Natural killer cell treated with Interleukin-12 subunit alpha and Interleukin-12 subunit beta and Interleukin-15 and Interleukin-18, amount 100 ng/mL, for 72 hours (primary cell): ENCODE measurements at regions not wholly inside any gene's neighbourhood (a gene's known extent, or its start where the extent isn't known, plus 50 kb on each side); places are given as distances from the start of the nearest gene placed in this dataset.
"Not testable (repeated sequence)": the region's sequence is repeated elsewhere in the genome, so short reads cannot be mapped to it uniquely, and the experiment has no call there.

Experiments
- ATAC-seq, 2 donors: fragments of 150-1000 bp; cut with Tn5 transposase in 1 of 2; sonication (Bioruptor Pico), chemical (Tn5 transposase) in 1 of 2; 2 replicates each; pipeline ENCODE4 v1.10.0; 2021
- DNase-seq: peaks from one replicate; pipeline ENCODE4 v3.0.0; 2022; ENCODE audit warnings: low spot score
- H3K27ac Mint-ChIP-seq, 2 donors: 1 replicate in 1 of 2; 2 replicates in 1 of 2; pipeline ENCODE4 v1.8.0; 2022; ENCODE audit warnings: mixed read lengths in 2 of 2, mild to moderate bottlenecking in 1 of 2, moderate library complexity in 1 of 2
- H3K27me3 Mint-ChIP-seq, 2 donors: 1 replicate in 1 of 2; 2 replicates in 1 of 2; pipeline ENCODE4 v1.8.0; 2022; ENCODE audit warnings: mixed read lengths in 2 of 2
- H3K36me3 Mint-ChIP-seq: one replicate; pipeline ENCODE4 v1.8.0; 2022; ENCODE audit warnings: mixed read lengths
- H3K4me1 Mint-ChIP-seq, 2 donors: 1 replicate in 1 of 2; 2 replicates in 1 of 2; pipeline ENCODE4 v1.8.0; 2022; ENCODE audit warnings: low read depth in 2 of 2, mixed read lengths in 2 of 2, mild to moderate bottlenecking in 1 of 2
- H3K4me3 Mint-ChIP-seq: one replicate; pipeline ENCODE4 v1.8.0; 2022; ENCODE audit warnings: mixed read lengths
- H3K9me3 Mint-ChIP-seq: 2 replicates; pipeline ENCODE4 v1.8.0; 2022; ENCODE audit warnings: mixed read lengths

DNA sequence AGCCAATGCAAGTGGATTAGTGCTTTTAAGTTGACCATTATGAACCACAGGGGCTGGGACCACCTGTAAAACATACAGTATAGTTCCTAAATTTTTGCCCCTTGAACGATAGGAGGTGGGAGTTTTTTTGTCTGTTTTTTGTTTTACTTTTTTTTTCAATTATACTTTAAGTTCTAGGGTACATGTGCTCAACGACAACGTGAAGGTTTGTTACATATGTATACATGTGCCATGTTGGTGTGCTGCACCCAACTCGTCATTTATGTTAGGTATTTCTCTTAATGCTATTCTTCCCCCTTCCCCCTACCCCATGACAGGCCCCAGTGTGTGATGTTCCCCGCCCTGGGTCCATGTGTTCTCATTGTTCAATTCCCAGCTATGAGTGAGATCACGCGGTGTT is 1797.9 kb upstream of the PIK3C3 start:
- H3K36me3 Mint-ChIP-seq, result no peaks in the 10 kb centered on the region
- H3K9me3 Mint-ChIP-seq, result peaks cover 13% of the 10 kb centered on the region
- H3K4me3 Mint-ChIP-seq, result no peak overlapping the region
- ATAC-seq (no peak), DNase-seq (no peak)
- no peak overlapping the region for H3K27ac Mint-ChIP-seq
- no peaks in the 10 kb centered on the region for H3K27me3 Mint-ChIP-seq
- no peaks in the 10 kb centered on the region for H3K4me1 Mint-ChIP-seq

DNA sequence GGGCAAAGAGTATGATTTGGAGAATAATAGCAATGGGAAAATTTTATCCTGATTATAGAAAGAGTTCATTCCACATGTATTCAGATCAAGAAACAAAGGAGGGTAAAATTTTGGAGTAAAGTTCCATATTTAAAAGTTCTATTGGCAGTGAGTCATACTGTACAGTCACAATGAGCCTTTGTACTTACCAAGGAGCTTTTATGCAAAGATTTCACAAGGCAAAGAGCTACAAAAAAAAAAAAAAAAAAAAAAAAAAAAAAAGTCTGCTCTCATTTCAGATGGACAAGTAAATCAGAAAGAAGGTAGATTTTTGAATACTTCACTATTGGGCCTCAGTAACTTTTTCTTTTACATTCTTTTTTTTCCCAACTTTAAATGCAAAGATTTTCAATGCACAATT is 1802.2 kb upstream of the PIK3C3 start:
- Mint-ChIP-seq H3K27ac (no peak overlapping the region), H3K4me3 (no peak overlapping the region), H3K27me3 (no peaks in the 10 kb centered on the region), H3K36me3 (peaks cover 6% of the 10 kb centered on the region), H3K9me3 (peaks cover 19% of the 10 kb centered on the region), H3K4me1 (no peaks in the 10 kb centered on the region)
- DNase-seq, result no peak
- no peak for ATAC-seq

DNA sequence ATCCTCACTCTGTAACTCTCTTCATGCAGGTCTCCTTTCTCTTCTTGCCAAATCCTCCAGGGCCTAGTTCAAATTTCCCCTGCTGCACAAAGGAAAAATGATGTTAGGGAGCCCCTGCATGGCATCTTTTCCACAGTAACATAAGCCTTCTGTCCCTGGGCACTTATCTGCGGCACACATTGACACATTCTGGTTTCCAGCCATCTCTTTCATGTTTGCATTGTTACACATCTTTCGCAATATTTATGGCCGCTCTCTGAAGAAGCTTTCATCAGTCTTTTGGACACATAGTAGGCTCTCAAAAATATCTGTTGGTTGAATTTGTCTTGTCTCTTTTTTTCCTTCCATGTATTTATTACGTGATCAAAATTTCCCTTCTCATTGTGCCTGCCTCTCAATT is 1806.1 kb upstream of the PIK3C3 start:
- H3K27me3 Mint-ChIP-seq, result no peaks in the 10 kb centered on the region
- no peak overlapping the region for H3K27ac Mint-ChIP-seq
- H3K4me1 Mint-ChIP-seq, result no peaks in the 10 kb centered on the region
- no peak overlapping the region for H3K4me3 Mint-ChIP-seq
- H3K36me3 Mint-ChIP-seq, result peaks cover 6% of the 10 kb centered on the region
- H3K9me3 Mint-ChIP-seq, result peaks cover 15% of the 10 kb centered on the region
- DNase-seq (no peak), ATAC-seq (no peak)

DNA sequence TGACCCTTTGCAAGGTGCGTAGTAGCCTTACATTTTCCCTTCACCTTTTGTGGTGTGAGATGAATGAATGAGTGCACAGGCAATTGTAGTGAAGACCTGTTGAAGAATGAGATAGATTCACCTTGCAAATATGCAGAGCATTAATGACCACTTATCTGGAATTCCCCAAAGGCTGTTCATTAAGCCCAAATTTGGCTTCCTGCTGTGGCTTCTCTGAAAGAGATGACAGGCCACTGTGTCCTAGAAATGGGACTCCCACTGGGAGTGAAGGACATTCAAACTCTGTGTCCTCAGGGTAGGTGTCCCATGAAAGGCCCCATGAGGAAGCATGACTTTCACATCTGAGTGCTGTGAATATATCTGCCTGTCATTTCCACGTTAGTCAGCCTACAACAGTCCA is 1821.8 kb upstream of the PIK3C3 start:
- no peak overlapping the region for H3K4me3 Mint-ChIP-seq
- H3K9me3 Mint-ChIP-seq, result peaks cover 14% of the 10 kb centered on the region
- H3K4me1 Mint-ChIP-seq, result no peaks in the 10 kb centered on the region
- no peak overlapping the region for H3K27ac Mint-ChIP-seq
- no peaks in the 10 kb centered on the region for H3K27me3 Mint-ChIP-seq
- peaks cover 5% of the 10 kb centered on the region for H3K36me3 Mint-ChIP-seq
- DNase-seq (no peak), ATAC-seq (no peak)

DNA sequence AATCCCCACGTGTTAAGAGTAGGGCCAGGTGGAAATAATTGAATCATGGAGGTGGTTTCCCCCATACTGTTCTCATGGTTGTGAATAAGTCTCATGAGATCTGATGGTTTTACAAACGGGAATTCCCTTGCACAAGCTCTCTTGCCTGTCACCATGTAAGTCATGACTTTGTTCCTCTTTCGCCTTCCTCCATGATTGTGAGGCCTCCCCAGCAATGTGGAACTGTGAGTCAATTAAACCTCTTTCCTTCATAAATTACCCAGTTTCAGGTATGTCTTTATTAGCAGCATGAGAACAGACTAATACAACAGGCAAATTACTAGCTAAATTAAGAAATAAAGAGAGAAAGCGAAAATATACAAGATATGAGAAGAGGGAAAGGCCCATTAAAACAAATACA is 1822.6 kb upstream of the PIK3C3 start:
- not testable (repeated sequence) for H3K36me3 Mint-ChIP-seq, H3K4me3 Mint-ChIP-seq, H3K27ac Mint-ChIP-seq, DNase-seq, H3K27me3 Mint-ChIP-seq, H3K4me1 Mint-ChIP-seq, ATAC-seq
- H3K9me3 Mint-ChIP-seq, result peaks cover 12% of the 10 kb centered on the region

DNA sequence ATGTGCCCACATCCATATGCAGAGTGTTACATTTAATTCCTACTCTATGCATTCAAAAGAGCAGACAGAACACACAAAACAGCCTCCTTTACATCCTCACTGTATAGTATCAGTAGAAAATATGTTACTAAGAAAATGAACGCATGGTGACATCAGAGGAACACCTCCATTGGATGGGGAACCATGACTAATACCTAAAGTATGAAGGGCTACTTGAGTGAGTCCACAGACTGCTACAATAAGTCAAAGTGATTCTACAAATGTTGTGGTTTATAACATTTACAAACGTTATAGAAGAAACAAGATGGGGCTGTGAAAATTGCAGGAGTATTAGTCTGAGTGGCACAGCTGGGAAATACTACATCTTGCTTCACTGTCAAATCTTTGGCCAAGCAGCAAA is 1830.9 kb upstream of the PIK3C3 start:
- Mint-ChIP-seq H3K4me3 (no peak overlapping the region), H3K9me3 (peaks cover 20% of the 10 kb centered on the region), H3K36me3 (peaks cover 3% of the 10 kb centered on the region), H3K4me1 (no peaks in the 10 kb centered on the region), H3K27me3 (no peaks in the 10 kb centered on the region), H3K27ac (no peak overlapping the region)
- DNase-seq, result no peak
- no peak for ATAC-seq

DNA sequence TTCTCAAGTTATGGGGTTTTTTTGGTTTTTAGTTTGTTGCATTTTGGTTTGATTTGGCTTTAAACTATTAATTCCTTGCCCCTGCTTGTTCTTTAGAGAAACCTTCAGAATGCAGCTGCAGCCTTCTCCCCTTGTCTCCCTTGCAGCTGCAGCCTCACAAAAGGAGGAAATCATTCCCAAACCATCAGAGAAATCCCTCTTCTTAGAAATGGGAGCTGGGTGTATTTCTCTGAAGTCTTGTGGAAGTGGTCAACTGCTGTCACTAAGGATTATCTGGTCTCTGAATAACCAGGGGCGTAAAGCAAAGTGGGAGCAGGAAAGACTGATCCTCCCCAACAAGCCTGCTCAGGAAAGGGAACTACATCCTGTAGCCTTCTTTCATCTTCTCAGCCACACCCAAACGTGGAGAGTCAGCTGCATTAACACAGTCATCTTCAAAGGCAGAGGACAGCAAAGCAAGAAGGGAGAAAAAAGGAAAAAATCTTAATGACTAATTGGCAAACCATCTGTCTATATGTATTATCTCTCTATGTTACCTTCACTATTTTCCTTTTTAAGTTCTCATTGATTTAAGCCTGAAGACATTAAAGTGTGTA is 1834.1 kb upstream of the PIK3C3 start:
- H3K27me3 Mint-ChIP-seq, result no peaks in the 10 kb centered on the region
- DNase-seq, result no peak
- H3K4me3 Mint-ChIP-seq, result no peak overlapping the region
- no peak overlapping the region for H3K27ac Mint-ChIP-seq
- H3K4me1 Mint-ChIP-seq, result no peaks in the 10 kb centered on the region
- peaks cover 38% of the 10 kb centered on the region for H3K9me3 Mint-ChIP-seq
- H3K36me3 Mint-ChIP-seq, result peaks cover 22% of the 10 kb centered on the region
- no peak for ATAC-seq

DNA sequence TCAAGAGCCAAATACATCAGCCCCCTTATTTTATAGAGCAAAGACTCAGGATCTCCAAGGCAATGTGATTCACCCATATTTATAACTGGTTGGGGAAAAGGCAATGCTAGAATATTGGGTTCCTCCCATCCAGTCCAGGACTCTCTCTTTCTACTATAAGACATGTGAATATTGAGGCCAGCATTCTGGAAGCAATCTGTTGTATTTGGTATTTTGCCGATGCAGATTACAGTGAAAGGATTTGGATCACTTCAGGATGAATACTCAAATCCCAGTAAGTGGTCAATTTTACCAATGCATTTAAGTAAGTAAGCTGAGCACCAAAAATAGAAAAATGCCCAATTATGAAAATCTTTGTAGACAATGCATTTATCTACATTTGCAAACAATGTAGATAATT is 1834.7 kb upstream of the PIK3C3 start:
- DNase-seq, result no peak
- Mint-ChIP-seq H3K27me3 (no peaks in the 10 kb centered on the region), H3K27ac (no peak overlapping the region), H3K4me3 (no peak overlapping the region), H3K9me3 (peaks cover 38% of the 10 kb centered on the region), H3K36me3 (peaks cover 22% of the 10 kb centered on the region), H3K4me1 (no peaks in the 10 kb centered on the region)
- ATAC-seq, result no peak

DNA sequence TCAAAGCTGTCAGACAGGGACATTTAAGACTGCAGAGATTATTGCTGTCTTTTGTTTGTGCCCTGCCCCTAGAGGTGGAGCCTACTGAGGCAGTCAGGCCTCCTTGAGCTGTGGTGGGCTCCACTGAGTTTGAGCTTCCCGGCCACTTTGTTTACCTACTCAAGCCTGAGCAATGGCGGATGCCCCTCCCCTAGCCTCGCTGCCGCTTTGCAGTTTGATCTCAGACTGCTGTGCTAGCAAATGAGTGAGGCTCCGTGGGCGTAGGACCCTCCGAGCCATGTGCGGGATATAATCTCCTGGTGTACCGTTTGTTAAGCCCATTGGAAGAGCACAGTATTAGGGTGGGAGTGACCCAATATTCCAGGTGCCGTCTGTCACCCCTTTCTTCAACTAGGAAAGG is 1835.5 kb upstream of the PIK3C3 start:
- H3K4me3 Mint-ChIP-seq, H3K4me1 Mint-ChIP-seq: not testable (repeated sequence)

DNA sequence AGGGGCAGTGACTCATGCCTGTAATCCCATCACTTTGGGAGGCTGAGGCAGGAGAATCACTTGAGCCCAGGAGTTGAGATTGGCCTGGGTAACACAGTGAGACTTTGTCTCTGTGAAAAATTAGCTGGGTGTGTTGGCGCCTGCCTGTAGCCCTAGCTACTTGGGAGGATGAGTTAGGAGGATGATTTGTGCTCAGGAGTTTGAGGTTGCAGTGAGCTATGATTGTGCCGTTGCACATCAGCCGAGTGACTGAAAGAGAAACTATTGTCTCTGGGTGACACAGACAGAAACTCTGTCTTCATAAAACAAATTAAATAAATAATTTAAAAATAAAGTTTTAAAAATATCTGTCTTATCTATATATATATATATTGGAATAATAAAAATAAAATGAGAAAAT is 1844.6 kb upstream of the PIK3C3 start:
- Mint-ChIP-seq H3K36me3 (no peaks in the 10 kb centered on the region), H3K27me3 (no peaks in the 10 kb centered on the region), H3K27ac (no peak overlapping the region), H3K4me1 (no peaks in the 10 kb centered on the region), H3K4me3 (no peak overlapping the region), H3K9me3 (peaks cover 10% of the 10 kb centered on the region)
- DNase-seq (no peak), ATAC-seq (no peak)

More for the DNA sequence above, 1835.5 kb upstream of the PIK3C3 start:
- Mint-ChIP-seq H3K9me3 (peaks cover 31% of the 10 kb centered on the region), H3K36me3 (peaks cover 22% of the 10 kb centered on the region)
- H3K27me3 Mint-ChIP-seq, DNase-seq, H3K27ac Mint-ChIP-seq, ATAC-seq: not testable (repeated sequence)

DNA sequence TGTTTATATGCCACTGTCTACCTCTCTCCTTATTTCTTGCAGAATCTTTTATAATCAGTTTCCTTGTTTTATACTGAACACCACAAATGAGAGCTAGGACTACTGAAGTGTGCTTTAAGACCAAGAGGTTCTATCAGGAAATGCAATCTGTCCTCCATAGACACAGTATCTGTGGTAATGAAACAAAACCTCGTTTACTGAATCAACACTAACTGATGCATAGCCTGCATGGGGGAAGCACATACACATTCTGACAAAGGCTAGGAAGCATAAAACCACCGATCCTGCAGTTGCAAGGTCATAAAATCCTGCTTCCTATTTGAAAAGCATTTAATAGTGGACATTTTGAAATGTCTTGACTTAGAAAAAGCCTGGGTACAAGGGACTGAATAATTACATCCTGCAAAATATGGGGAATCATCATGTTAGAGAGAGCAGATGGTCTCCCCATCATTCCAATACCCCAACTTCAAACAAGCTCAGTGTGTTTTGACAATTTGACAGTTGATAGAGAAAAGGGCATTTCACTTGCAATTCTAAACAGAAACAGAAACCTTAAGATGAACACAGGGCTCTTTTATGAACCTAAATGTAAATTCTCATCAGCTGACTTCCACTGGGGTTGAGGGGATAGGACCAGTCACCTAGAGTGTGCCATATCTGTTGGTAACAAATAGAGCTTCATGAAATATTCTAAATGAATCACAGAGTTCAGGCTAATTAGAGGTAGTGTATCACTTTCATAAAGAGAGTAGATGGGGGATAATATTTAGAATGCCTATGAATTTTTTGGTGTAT is 1845.6 kb upstream of the PIK3C3 start:
- Mint-ChIP-seq H3K36me3 (no peaks in the 10 kb centered on the region), H3K4me3 (no peak overlapping the region), H3K27ac (no peak overlapping the region)

DNA sequence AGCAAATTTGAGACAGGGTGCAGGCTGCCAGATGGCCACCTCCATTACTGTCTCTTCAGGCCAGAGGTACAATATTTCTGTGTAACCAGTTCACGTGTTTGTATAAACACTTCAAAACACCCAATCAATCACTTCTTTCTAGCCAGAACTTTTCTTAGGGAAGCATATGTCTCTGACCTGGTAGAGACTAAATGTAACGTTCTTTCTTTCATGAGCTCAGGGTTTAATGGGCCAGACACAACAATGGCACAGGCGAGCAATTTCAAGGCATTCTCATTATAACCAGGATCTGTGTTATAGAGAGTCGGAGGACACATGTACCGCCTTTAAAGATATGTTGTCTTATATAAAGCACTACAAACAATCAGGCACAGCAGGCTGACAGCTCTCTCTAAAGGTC is 1846.4 kb upstream of the PIK3C3 start:
- no peaks in the 10 kb centered on the region for H3K36me3 Mint-ChIP-seq
- peaks cover 12% of the 10 kb centered on the region for H3K9me3 Mint-ChIP-seq
- H3K27me3 Mint-ChIP-seq, result no peaks in the 10 kb centered on the region
- DNase-seq, result no peak
- no peak overlapping the region for H3K27ac Mint-ChIP-seq
- no peak for ATAC-seq
- H3K4me1 Mint-ChIP-seq, result no peaks in the 10 kb centered on the region
- no peak overlapping the region for H3K4me3 Mint-ChIP-seq

More for the DNA sequence above, 1845.6 kb upstream of the PIK3C3 start:
- Mint-ChIP-seq H3K27me3 (no peaks in the 10 kb centered on the region), H3K4me1 (no peaks in the 10 kb centered on the region), H3K9me3 (peaks cover 10% of the 10 kb centered on the region)
- ATAC-seq, result no peak
- DNase-seq, result no peak

DNA sequence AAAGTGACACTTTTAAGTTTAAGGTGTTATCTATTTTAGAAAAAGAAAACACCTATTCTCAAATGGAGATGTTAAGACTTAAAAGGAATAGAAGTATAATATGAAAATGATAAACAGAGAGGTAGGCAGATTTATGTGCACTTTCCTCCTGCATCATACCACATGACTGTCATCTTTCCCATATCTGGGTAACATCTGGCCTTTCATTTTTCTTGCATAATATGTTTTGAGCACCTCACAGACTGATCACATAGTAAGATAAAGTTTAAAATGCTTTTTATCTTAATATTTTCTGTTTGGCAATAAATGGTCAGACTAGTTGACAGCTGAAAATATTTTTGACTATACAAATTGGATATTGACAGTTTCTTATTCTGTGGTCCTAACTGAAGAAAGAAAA is 1852.1 kb upstream of the PIK3C3 start:
- Mint-ChIP-seq H3K27me3 (no peaks in the 10 kb centered on the region), H3K4me3 (no peak overlapping the region), H3K4me1 (no peaks in the 10 kb centered on the region), H3K9me3 (peaks cover 3% of the 10 kb centered on the region), H3K36me3 (no peaks in the 10 kb centered on the region), H3K27ac (no peak overlapping the region)
- no peak for ATAC-seq
- no peak for DNase-seq

DNA sequence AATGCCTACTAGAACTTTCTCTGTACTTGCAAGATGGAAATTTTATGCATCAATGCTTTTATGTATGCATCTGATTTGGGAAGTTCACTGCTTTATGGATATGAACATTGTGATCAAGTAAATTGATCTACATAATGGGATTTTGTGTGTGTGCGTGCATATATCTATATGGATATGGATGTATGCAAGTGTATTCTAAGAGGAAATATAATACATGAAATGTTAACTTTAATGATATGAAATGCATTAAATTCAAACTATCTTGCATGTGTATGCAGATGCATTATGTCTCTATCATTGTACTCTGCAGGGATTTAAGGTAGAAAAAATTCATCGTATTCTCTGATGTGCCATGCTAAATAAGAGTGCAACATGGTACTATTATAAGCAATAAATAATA is 1855.4 kb upstream of the PIK3C3 start:
- peaks cover 6% of the 10 kb centered on the region for H3K9me3 Mint-ChIP-seq
- no peak for DNase-seq
- no peaks in the 10 kb centered on the region for H3K36me3 Mint-ChIP-seq
- no peak overlapping the region for H3K27ac Mint-ChIP-seq
- no peaks in the 10 kb centered on the region for H3K4me1 Mint-ChIP-seq
- no peak for ATAC-seq
- H3K4me3 Mint-ChIP-seq, result no peak overlapping the region
- no peaks in the 10 kb centered on the region for H3K27me3 Mint-ChIP-seq

DNA sequence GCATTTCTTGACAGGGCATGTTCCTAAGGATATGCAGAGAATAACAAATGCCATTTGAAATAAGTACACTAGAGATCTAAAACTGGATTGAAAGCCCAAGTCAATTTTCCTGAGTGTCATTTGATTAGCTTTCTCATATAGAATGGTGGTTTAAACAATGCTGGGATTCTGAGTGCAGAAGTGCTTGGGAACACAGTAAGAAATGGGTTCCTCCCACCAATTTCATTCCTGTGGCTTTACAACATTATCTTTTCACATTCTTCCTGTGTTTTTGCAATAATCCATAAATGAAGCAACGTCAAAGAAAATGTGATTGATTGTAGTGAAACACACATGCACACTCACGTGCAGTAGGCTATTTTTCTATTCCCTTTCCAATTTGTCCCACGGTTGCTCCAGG is 1858.4 kb upstream of the PIK3C3 start:
- no peak overlapping the region for H3K27ac Mint-ChIP-seq
- ATAC-seq (no peak), DNase-seq (no peak)
- H3K36me3 Mint-ChIP-seq, result no peaks in the 10 kb centered on the region
- no peaks in the 10 kb centered on the region for H3K27me3 Mint-ChIP-seq
- no peak overlapping the region for H3K4me3 Mint-ChIP-seq
- H3K4me1 Mint-ChIP-seq, result no peaks in the 10 kb centered on the region
- H3K9me3 Mint-ChIP-seq, result peaks cover 9% of the 10 kb centered on the region
